ENCODE measurements at regions not wholly inside any gene's neighbourhood (a gene's known extent, or its start where the extent isn't known, plus 50 kb on each side); places are given as distances from the start of the nearest gene placed in this dataset.

GRCh38 chr10:2282202-2282601, 544.9 kb upstream of the ADARB2 start:
- no peak for TF ChIP-seq FOXM1 (IDR thresholded peaks at IDR 0.05; ENCODE audit: borderline replicate concordance)
- TF ChIP-seq SUZ12 (IDR thresholded peaks at IDR 0.05), result no peak
- TF ChIP-seq ZNF384 (IDR thresholded peaks at IDR 0.05), result no peak
- no peak for TF ChIP-seq HDGF (IDR thresholded peaks at IDR 0.05; ENCODE audit: borderline replicate concordance)
- TF ChIP-seq TARDBP (IDR thresholded peaks at IDR 0.05), result no peak
- TF ChIP-seq SP1 (IDR thresholded peaks at IDR 0.05), result no peak
- no peak for TF ChIP-seq FOXA1 (IDR thresholded peaks at IDR 0.05)
- no peak for TF ChIP-seq PKNOX1 (IDR thresholded peaks at IDR 0.05)
- no peak for TF ChIP-seq ARNT (IDR thresholded peaks at IDR 0.05)
- no peak for TF ChIP-seq LEF1 (IDR thresholded peaks at IDR 0.05; ENCODE audit: borderline replicate concordance)
- no peak for TF ChIP-seq NFRKB (IDR thresholded peaks at IDR 0.05)
- TF ChIP-seq L3MBTL2 (conservative IDR thresholded peaks at IDR 0.05), result no peak
